AG04450 (cell line): ENCODE measurements at regions not wholly inside any gene's neighbourhood (a gene's known extent, or its start where the extent isn't known, plus 50 kb on each side); places are given as distances from the start of the nearest gene placed in this dataset.

ENCODE experiments used
- CTCF ChIA-PET: fragments of 300-600, 350-600 bp; formaldehyde crosslinking; extraction: SDS; loops from one replicate; lab custom pipeline; 2022; ENCODE audit warnings: antibody characterized with exemption, inconsistent platforms; lab: Charles Lee
- POLR2A ChIA-PET: fragments of 350-600 bp; formaldehyde crosslinking; extraction: SDS; loops from one replicate; lab custom pipeline; 2021; ENCODE audit warnings: antibody characterized with exemption, inconsistent platforms; lab: Yijun Ruan, JAX
- DNase-seq: peaks from one replicate; pipeline ENCODE4 v3.0.0-alpha.2; 2011; ENCODE audit warnings: low read depth, low spot score
- H3K27ac ChIP-seq: one replicate; pipeline ENCODE4 v1.5.1; 2012; ENCODE audit warnings: low read depth, low read length, control low read depth
- H3K27me3 ChIP-seq: one replicate; pipeline ENCODE4 v1.6.0; 2012; ENCODE audit warnings: low read length; ENCODE audit not compliant: control insufficient read depth, insufficient read depth
- H3K4me3 ChIP-seq: 2 replicates; pipeline ENCODE4 v1.5.1; 2011; ENCODE audit warnings: mild to moderate bottlenecking, low read depth, low read length, control low read depth
- H3K9me3 ChIP-seq: 2 replicates; pipeline ENCODE4 v1.5.1; 2012; ENCODE audit warnings: low read length; ENCODE audit not compliant: control insufficient read depth, insufficient read depth
- CTCF ChIP-seq: IDR thresholded peaks from 2 replicates; pipeline ENCODE4 v1.5.1; 2011; ENCODE audit warnings: low read depth, low read length, control low read depth, inconsistent platforms

- no peak for TF ChIP-seq CTCF
- H3K4me3 ChIP-seq, result no peak overlapping the region
- no peaks in the 10 kb centered on the region for H3K9me3 ChIP-seq
- POLR2A ChIA-PET, result no interaction called here
- CTCF ChIA-PET, result no interaction called here
- no peak for DNase-seq
- no peaks in the 10 kb centered on the region for H3K27me3 ChIP-seq
- no peak overlapping the region for H3K27ac ChIP-seq
Measured at GRCh38 chr3:16831846-16832245, 52.9 kb upstream of the PLCL2 start.

GRCh38 chr3:16834214-16834613 is 50.5 kb upstream of the PLCL2 start:
- DNase-seq, result no peak
- TF ChIP-seq CTCF, result no peak
- ChIA-PET POLR2A (no interaction called here), CTCF (no interaction called here)
- Histone ChIP-seq H3K27me3 (no peaks in the 10 kb centered on the region), H3K27ac (no peak overlapping the region), H3K4me3 (no peak overlapping the region), H3K9me3 (no peaks in the 10 kb centered on the region)

- ChIA-PET CTCF (no interaction called here), POLR2A (no interaction called here)
- Histone ChIP-seq H3K27ac (no peak overlapping the region), H3K27me3 (no peaks in the 10 kb centered on the region), H3K4me3 (no peak overlapping the region), H3K9me3 (no peaks in the 10 kb centered on the region)
- no peak for TF ChIP-seq CTCF
- no peak for DNase-seq
Measured at GRCh38 chr3:16834753-16835152, 50.0 kb upstream of the PLCL2 start.
